GM10266 (cell line): ENCODE measurements at regions not wholly inside any gene's neighbourhood (a gene's known extent, or its start where the extent isn't known, plus 50 kb on each side); places are given as distances from the start of the nearest gene placed in this dataset.

Source experiments
- DNase-seq: peaks from one replicate; pipeline ENCODE4 v3.0.0; 2012; ENCODE audit errors: extremely low spot score
- TF ChIP-seq, protein P1 (sequence below): IDR thresholded peaks from 2 replicates; pipeline ENCODE4 v1.5.1; 2012; ENCODE audit warnings: mild to moderate bottlenecking, low read depth; ENCODE audit not compliant: control insufficient read depth, insufficient read depth; ENCODE audit errors: missing control alignments

DNA sequence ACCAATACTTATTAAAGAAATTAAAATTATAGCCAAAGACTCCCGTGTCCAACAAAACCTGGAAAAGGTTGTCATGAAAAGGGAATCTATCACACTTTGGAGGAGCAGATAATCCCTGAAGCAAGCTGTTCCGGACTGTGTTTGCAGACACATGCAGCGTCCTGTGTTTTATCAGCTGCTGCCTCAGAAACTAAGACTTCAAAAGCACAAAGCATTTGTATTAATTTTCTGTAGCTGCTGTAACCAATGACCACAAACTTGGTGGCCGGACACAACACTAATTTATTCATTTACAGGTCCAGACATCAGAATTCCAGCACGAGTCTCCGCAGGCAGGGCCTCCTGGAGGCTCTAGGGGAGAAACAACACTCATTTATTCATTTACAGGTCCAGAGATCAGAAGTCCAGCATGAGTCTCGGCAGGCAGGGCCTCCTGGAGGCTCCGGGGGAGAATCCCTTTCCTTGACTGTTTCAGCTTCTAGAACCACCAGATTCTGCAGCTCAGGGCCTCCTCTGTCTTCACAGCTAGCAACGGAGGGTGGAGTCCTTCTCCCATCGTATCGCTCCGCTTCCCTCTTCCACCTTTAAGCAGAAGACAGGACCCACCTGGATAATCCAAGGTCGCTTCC is 465.3 kb downstream of the BRD1 start:
- DNase-seq: no peak
- TF ChIP-seq, protein P1, sequence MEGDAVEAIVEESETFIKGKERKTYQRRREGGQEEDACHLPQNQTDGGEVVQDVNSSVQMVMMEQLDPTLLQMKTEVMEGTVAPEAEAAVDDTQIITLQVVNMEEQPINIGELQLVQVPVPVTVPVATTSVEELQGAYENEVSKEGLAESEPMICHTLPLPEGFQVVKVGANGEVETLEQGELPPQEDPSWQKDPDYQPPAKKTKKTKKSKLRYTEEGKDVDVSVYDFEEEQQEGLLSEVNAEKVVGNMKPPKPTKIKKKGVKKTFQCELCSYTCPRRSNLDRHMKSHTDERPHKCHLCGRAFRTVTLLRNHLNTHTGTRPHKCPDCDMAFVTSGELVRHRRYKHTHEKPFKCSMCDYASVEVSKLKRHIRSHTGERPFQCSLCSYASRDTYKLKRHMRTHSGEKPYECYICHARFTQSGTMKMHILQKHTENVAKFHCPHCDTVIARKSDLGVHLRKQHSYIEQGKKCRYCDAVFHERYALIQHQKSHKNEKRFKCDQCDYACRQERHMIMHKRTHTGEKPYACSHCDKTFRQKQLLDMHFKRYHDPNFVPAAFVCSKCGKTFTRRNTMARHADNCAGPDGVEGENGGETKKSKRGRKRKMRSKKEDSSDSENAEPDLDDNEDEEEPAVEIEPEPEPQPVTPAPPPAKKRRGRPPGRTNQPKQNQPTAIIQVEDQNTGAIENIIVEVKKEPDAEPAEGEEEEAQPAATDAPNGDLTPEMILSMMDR: no peak

DNA sequence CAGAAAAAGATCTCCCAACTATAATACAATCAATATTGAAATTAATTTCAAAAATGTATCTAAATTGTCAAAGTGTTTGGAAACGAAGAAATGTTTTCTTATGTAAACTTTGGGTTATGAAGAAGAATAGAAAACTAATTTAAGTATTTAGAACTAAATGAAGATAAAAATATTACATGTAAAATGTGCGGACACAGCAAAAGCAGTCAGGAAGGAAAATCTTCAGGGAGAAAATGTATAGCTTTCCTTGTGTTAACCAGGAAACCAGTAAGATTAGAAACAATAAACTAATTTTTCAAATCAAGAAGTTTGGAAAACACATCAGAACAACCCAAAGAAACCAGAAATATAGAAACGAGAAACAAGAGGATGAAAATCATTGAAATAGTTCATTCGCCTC is 466.5 kb downstream of the BRD1 start:
- DNase-seq: no peak
- TF ChIP-seq, protein P1: no peak

DNA sequence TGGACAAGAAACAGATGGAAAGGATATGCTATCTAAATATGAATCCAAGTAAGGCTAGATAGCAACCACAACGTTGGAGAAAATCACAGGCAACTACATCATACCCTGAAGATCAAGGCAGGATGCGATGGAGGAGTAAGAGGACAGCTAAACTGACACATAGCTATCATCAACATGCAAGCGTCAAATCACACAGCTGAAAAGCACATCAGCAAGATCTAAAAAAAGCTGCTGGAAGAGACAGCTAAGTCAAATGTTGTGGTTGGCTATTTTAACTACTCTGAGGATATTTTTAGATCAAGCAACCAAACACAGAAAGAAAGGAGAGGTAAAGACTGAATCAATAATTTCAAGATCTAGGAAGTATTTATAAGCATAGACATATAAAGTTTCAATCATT is 466.9 kb downstream of the BRD1 start:
- TF ChIP-seq, protein P1: no peak
- no peak for DNase-seq

DNA sequence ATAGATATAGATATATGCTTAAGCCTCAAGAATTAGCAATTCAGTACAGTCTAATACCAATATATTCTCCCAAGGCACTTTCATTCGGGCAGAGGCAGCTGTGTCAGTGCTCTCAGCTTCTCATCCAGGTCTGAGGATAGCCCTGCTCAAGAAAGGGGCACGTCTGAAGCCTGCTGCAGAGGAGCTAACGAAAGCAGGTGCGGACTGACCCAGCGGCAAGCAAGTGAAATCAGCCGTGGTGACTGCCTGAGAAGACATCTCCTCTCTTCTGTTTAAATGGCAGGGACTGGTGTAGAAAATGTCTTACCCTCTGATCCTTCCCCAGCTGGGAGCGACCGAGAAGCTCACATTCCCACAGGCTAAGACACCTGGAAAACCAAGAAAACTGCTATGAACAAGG is 468.6 kb downstream of the BRD1 start:
- no peak for DNase-seq
- TF ChIP-seq, protein P1: no peak

DNA sequence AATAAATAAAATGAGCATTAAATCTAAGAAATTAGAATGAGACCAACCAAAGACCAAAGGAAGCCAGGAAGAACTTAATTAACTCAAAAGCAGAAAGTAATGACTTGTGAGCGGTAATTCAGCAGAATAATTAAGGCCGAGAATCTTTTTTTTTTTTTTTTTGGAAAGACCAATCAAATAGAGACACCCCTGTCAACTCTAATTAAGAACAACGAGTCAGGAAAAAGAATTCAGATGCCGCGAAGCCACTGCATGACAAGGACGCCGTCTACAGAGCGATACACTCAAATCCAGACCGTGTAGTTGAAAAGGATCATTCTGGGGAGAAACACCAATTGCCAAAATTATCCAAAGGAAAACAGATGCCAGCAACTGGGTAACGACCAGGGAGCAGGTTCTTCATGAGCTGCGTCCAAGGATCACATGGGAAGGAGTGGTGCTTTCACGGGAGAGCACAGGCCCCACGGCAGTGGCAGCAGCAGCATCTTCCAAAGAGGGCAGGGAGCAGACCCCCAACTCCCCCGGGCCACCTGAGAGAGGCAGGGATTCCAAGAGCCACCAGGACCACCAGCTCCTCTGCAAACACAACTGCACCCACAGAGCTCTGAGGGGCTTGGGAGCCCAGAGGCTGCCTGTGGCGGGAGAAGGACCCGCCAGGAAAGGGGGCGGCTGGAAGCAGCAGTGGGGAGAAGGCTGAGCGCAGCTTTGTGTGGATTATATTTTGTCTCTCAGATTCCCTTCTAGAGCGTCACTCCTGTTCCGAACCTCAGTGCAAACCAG is 469.8 kb downstream of the BRD1 start:
- no peak for DNase-seq
- TF ChIP-seq, protein P1: no peak

GRCh38 chr22:49356428-49356827 is 471.2 kb downstream of the BRD1 start:
- TF ChIP-seq, protein P1: no peak
- DNase-seq: no peak
